ENCODE measurements at regions not wholly inside any gene's neighbourhood (a gene's known extent, or its start where the extent isn't known, plus 50 kb on each side); places are given as distances from the start of the nearest gene placed in this dataset.

GRCh38 chr12:24143928-24144327 lies 194.5 kb upstream of the SOX5 start:
- no peak for DNase-seq (ENCODE audit: low read depth)
- TF ChIP-seq MAX (IDR thresholded peaks at IDR 0.05; ENCODE audit: low read depth, low read length) (no peak), POLR2A (IDR thresholded peaks at IDR 0.05; ENCODE audit: extremely low read depth, insufficient read length) (no peak)
- H3K4me3 ChIP-seq (ENCODE audit: low read depth, low read length) = no peak overlapping the region

GRCh38 chr12:24139035-24139434 lies 189.6 kb upstream of the SOX5 start:
- DNase-seq (ENCODE audit: low read depth) = no peak
- TF ChIP-seq MYC (IDR thresholded peaks at IDR 0.05; ENCODE audit: low read depth, low read length) (no peak), MAX (IDR thresholded peaks at IDR 0.05; ENCODE audit: low read depth, low read length) (no peak), POLR2A (IDR thresholded peaks at IDR 0.05; ENCODE audit: extremely low read depth, insufficient read length) (no peak), CTCF (IDR thresholded peaks at IDR 0.05; ENCODE audit: low read depth, low read length) (no peak)

GRCh38 chr12:24138041-24138440 lies 188.6 kb upstream of the SOX5 start:
- DNase-seq (ENCODE audit: low read depth) = no peak
- TF ChIP-seq CTCF (IDR thresholded peaks at IDR 0.05; ENCODE audit: low read depth, low read length) = no peak
- no peak for TF ChIP-seq MAX (IDR thresholded peaks at IDR 0.05; ENCODE audit: low read depth, low read length)
- no peak for TF ChIP-seq POLR2A (IDR thresholded peaks at IDR 0.05; ENCODE audit: extremely low read depth, insufficient read length)
- no peak for TF ChIP-seq MYC (IDR thresholded peaks at IDR 0.05; ENCODE audit: low read depth, low read length)
- H3K4me3 ChIP-seq (ENCODE audit: low read depth, low read length) = no peak overlapping the region

More at GRCh38 chr12:24139035-24139434, 189.6 kb upstream of the SOX5 start:
- no peak overlapping the region for H3K4me3 ChIP-seq (ENCODE audit: low read depth, low read length)

- H3K4me3 ChIP-seq (ENCODE audit: low read depth, low read length) = no peak overlapping the region
- DNase-seq (ENCODE audit: low read depth) = no peak
- TF ChIP-seq POLR2A (IDR thresholded peaks at IDR 0.05; ENCODE audit: extremely low read depth, insufficient read length) (no peak), MYC (IDR thresholded peaks at IDR 0.05; ENCODE audit: low read depth, low read length) (no peak), MAX (IDR thresholded peaks at IDR 0.05; ENCODE audit: low read depth, low read length) (no peak), CTCF (IDR thresholded peaks at IDR 0.05; ENCODE audit: low read depth, low read length) (no peak)
Measured at GRCh38 chr12:24135158-24135850, 185.8 kb upstream of the SOX5 start.

- TF ChIP-seq POLR2A (IDR thresholded peaks at IDR 0.05; ENCODE audit: extremely low read depth, insufficient read length) (no peak), MAX (IDR thresholded peaks at IDR 0.05; ENCODE audit: low read depth, low read length) (no peak), MYC (IDR thresholded peaks at IDR 0.05; ENCODE audit: low read depth, low read length) (no peak), CTCF (IDR thresholded peaks at IDR 0.05; ENCODE audit: low read depth, low read length) (no peak)
- DNase-seq (ENCODE audit: low read depth) = no peak
Measured at GRCh38 chr12:24134092-24134491, 184.6 kb upstream of the SOX5 start.

GRCh38 chr12:24133384-24133783 lies 183.9 kb upstream of the SOX5 start:
- DNase-seq (ENCODE audit: low read depth) = no peak
- no peak overlapping the region for H3K4me3 ChIP-seq (ENCODE audit: low read depth, low read length)
- no peak for TF ChIP-seq MYC (IDR thresholded peaks at IDR 0.05; ENCODE audit: low read depth, low read length)
- no peak for TF ChIP-seq MAX (IDR thresholded peaks at IDR 0.05; ENCODE audit: low read depth, low read length)
- TF ChIP-seq POLR2A (IDR thresholded peaks at IDR 0.05; ENCODE audit: extremely low read depth, insufficient read length) = no peak
- no peak for TF ChIP-seq CTCF (IDR thresholded peaks at IDR 0.05; ENCODE audit: low read depth, low read length)

More at GRCh38 chr12:24134092-24134491, 184.6 kb upstream of the SOX5 start:
- no peak overlapping the region for H3K4me3 ChIP-seq (ENCODE audit: low read depth, low read length)

Data from NB4 (cell line).